Stimulated activated naive CD8-positive, alpha-beta T cell treated with anti-CD3 and anti-CD28 coated beads, Interleukin-15, Interleukin-2, amounts not matched to agents 100 ng/mL and 50 ng/mL, for 24 hours (primary cell): ENCODE measurements at regions not wholly inside any gene's neighbourhood (a gene's known extent, or its start where the extent isn't known, plus 50 kb on each side); places are given as distances from the start of the nearest gene placed in this dataset.
A peak's percentile ranks its signal among the peaks of the same experiment; 100 is the strongest.

Source experiments
- H3K27ac Mint-ChIP-seq: one replicate; pipeline ENCODE4 v1.8.0; 2021; ENCODE audit warnings: mild to moderate bottlenecking, mixed read lengths
- H3K27me3 Mint-ChIP-seq: one replicate; pipeline ENCODE4 v1.8.0; 2021; ENCODE audit warnings: mixed read lengths
- H3K36me3 Mint-ChIP-seq: one replicate; pipeline ENCODE4 v1.8.0; 2021; ENCODE audit warnings: low read depth, mixed read lengths
- H3K4me1 Mint-ChIP-seq: one replicate; pipeline ENCODE4 v1.8.0; 2021; ENCODE audit warnings: low read depth, mixed read lengths
- H3K4me3 Mint-ChIP-seq: one replicate; pipeline ENCODE4 v1.8.0; 2021; ENCODE audit warnings: mild to moderate bottlenecking, mixed read lengths
- H3K9me3 Mint-ChIP-seq: one replicate; pipeline ENCODE4 v1.8.0; 2021; ENCODE audit warnings: mixed read lengths

- Mint-ChIP-seq H3K4me3 (peak overlapping the region; percentile 36), H3K4me1 (peaks cover 35% of the 10 kb centered on the region)
These were observed 59.3 kb upstream of the PPP2R5A start for GRCh38 chr1:212225871-212226302.

GRCh38 chr1:212226467-212226866 lies 58.7 kb upstream of the PPP2R5A start:
- Mint-ChIP-seq H3K9me3 (no peaks in the 10 kb centered on the region), H3K36me3 (no peaks in the 10 kb centered on the region), H3K27me3 (peaks cover 5% of the 10 kb centered on the region), H3K27ac (peak overlapping the region; percentile 19), H3K4me1 (peaks cover 35% of the 10 kb centered on the region), H3K4me3 (no peak overlapping the region)

More at GRCh38 chr1:212225871-212226302, 59.3 kb upstream of the PPP2R5A start:
- H3K27ac Mint-ChIP-seq = peak overlapping the region; percentile 77
- H3K9me3 Mint-ChIP-seq = no peaks in the 10 kb centered on the region
- H3K36me3 Mint-ChIP-seq = no peaks in the 10 kb centered on the region
- H3K27me3 Mint-ChIP-seq = peaks cover 5% of the 10 kb centered on the region

GRCh38 chr1:212228076-212228475 lies 57.1 kb upstream of the PPP2R5A start:
- no peaks in the 10 kb centered on the region for H3K9me3 Mint-ChIP-seq
- peaks cover 48% of the 10 kb centered on the region for H3K4me1 Mint-ChIP-seq
- H3K36me3 Mint-ChIP-seq = no peaks in the 10 kb centered on the region
- H3K4me3 Mint-ChIP-seq = no peak overlapping the region
- H3K27ac Mint-ChIP-seq = no peak overlapping the region
- peaks cover 5% of the 10 kb centered on the region for H3K27me3 Mint-ChIP-seq

- H3K4me1 Mint-ChIP-seq = peaks cover 53% of the 10 kb centered on the region
- no peak overlapping the region for H3K27ac Mint-ChIP-seq
- peaks cover 5% of the 10 kb centered on the region for H3K27me3 Mint-ChIP-seq
- no peak overlapping the region for H3K4me3 Mint-ChIP-seq
- H3K36me3 Mint-ChIP-seq = no peaks in the 10 kb centered on the region
- no peaks in the 10 kb centered on the region for H3K9me3 Mint-ChIP-seq
These were observed 56.6 kb upstream of the PPP2R5A start for GRCh38 chr1:212228591-212229119.

- Mint-ChIP-seq H3K9me3 (no peaks in the 10 kb centered on the region), H3K27ac (no peak overlapping the region), H3K36me3 (no peaks in the 10 kb centered on the region), H3K4me3 (no peak overlapping the region), H3K27me3 (no peaks in the 10 kb centered on the region), H3K4me1 (peaks cover 53% of the 10 kb centered on the region)
These were observed 55.6 kb upstream of the PPP2R5A start for GRCh38 chr1:212229654-212230053.

- Mint-ChIP-seq H3K27ac (no peak overlapping the region), H3K9me3 (no peaks in the 10 kb centered on the region)
These were observed 54.9 kb upstream of the PPP2R5A start for GRCh38 chr1:212230329-212230728.

GRCh38 chr1:212231372-212231771 lies 53.8 kb upstream of the PPP2R5A start:
- H3K36me3 Mint-ChIP-seq = no peaks in the 10 kb centered on the region

More at GRCh38 chr1:212230329-212230728, 54.9 kb upstream of the PPP2R5A start:
- Mint-ChIP-seq H3K36me3 (no peaks in the 10 kb centered on the region), H3K4me3 (no peak overlapping the region), H3K4me1 (peaks cover 53% of the 10 kb centered on the region), H3K27me3 (no peaks in the 10 kb centered on the region)

GRCh38 chr1:212232090-212232489 lies 53.1 kb upstream of the PPP2R5A start:
- peaks cover 51% of the 10 kb centered on the region for H3K4me1 Mint-ChIP-seq
- no peak overlapping the region for H3K27ac Mint-ChIP-seq
- H3K9me3 Mint-ChIP-seq = no peaks in the 10 kb centered on the region
- H3K27me3 Mint-ChIP-seq = no peaks in the 10 kb centered on the region
- H3K36me3 Mint-ChIP-seq = no peaks in the 10 kb centered on the region
- H3K4me3 Mint-ChIP-seq = no peak overlapping the region

More at GRCh38 chr1:212231372-212231771, 53.8 kb upstream of the PPP2R5A start:
- no peak overlapping the region for H3K4me3 Mint-ChIP-seq
- H3K4me1 Mint-ChIP-seq = peaks cover 52% of the 10 kb centered on the region
- H3K27me3 Mint-ChIP-seq = no peaks in the 10 kb centered on the region
- H3K9me3 Mint-ChIP-seq = no peaks in the 10 kb centered on the region
- H3K27ac Mint-ChIP-seq = no peak overlapping the region

- no peak overlapping the region for H3K27ac Mint-ChIP-seq
- no peaks in the 10 kb centered on the region for H3K9me3 Mint-ChIP-seq
- H3K4me3 Mint-ChIP-seq = no peak overlapping the region
- H3K36me3 Mint-ChIP-seq = no peaks in the 10 kb centered on the region
- no peaks in the 10 kb centered on the region for H3K27me3 Mint-ChIP-seq
- H3K4me1 Mint-ChIP-seq = peaks cover 59% of the 10 kb centered on the region
These were observed 51.9 kb upstream of the PPP2R5A start for GRCh38 chr1:212233321-212233720.

- Mint-ChIP-seq H3K36me3 (no peaks in the 10 kb centered on the region), H3K4me3 (no peak overlapping the region), H3K4me1 (peaks cover 60% of the 10 kb centered on the region), H3K27me3 (no peaks in the 10 kb centered on the region), H3K27ac (peak overlapping the region; percentile 65), H3K9me3 (no peaks in the 10 kb centered on the region)
These were observed 50.5 kb upstream of the PPP2R5A start for GRCh38 chr1:212234431-212235395.
